Osteoblast (primary cell): ENCODE measurements at regions not wholly inside any gene's neighbourhood (a gene's known extent, or its start where the extent isn't known, plus 50 kb on each side); places are given as distances from the start of the nearest gene placed in this dataset.
"Not testable (repeated sequence)": the region's sequence is repeated elsewhere in the genome, so short reads cannot be mapped to it uniquely, and the experiment has no call there.

Source experiments
- DNase-seq: peaks from one replicate; pipeline ENCODE4 v3.0.0; 2011; ENCODE audit warnings: low spot score, mixed read lengths; ENCODE audit not compliant: insufficient read length; ENCODE audit errors: missing footprints
- H2AFZ ChIP-seq: 2 replicates; pipeline ENCODE4 v1.6.0; 2011; ENCODE audit warnings: mild to moderate bottlenecking, low read length
- H3K27ac ChIP-seq: 2 replicates; pipeline ENCODE4 v1.5.1; 2011; ENCODE audit warnings: mild to moderate bottlenecking, low read depth, low read length, moderate library complexity
- H3K27me3 ChIP-seq: 2 replicates; pipeline ENCODE4 v1.6.0; 2012; ENCODE audit warnings: mild to moderate bottlenecking, control low read depth, inconsistent platforms, low read length, moderate library complexity; ENCODE audit not compliant: insufficient read depth
- H3K36me3 ChIP-seq: 2 replicates; pipeline ENCODE4 v1.5.1; 2011; ENCODE audit warnings: mild to moderate bottlenecking, low read length, control low read depth, moderate library complexity; ENCODE audit not compliant: insufficient read depth
- H3K4me1 ChIP-seq: 2 replicates; pipeline ENCODE4 v1.5.1; 2011; ENCODE audit warnings: mild to moderate bottlenecking, low read length, control low read depth, moderate library complexity; ENCODE audit not compliant: insufficient read depth
- H3K4me2 ChIP-seq: 2 replicates; pipeline ENCODE4 v1.6.0; 2011; ENCODE audit warnings: mild to moderate bottlenecking, low read length; ENCODE audit not compliant: insufficient read depth
- H3K4me3 ChIP-seq: fragments of 200-600 bp; sonication (generic); 3 replicates; pipeline ENCODE4 v1.5.1; 2012; ENCODE audit warnings: mild to moderate bottlenecking, low read length, inconsistent platforms; ENCODE audit not compliant: insufficient read depth
- H3K79me2 ChIP-seq: 2 replicates; pipeline ENCODE4 v1.6.0; 2012; ENCODE audit warnings: mild to moderate bottlenecking, low read length, control low read depth, inconsistent platforms; ENCODE audit not compliant: insufficient read depth
- H3K9me3 ChIP-seq: 2 replicates; pipeline ENCODE4 v1.5.1; 2011; ENCODE audit warnings: low read depth, low read length, control low read depth
- H4K20me1 ChIP-seq: 2 replicates; pipeline ENCODE4 v1.6.0; 2012; ENCODE audit warnings: mild to moderate bottlenecking, low read length, control low read depth; ENCODE audit not compliant: insufficient read depth
- TF ChIP-seq, protein P1 (sequence below): IDR thresholded peaks from 2 replicates; pipeline ENCODE4 v1.5.1; 2011; ENCODE audit warnings: mild to moderate bottlenecking, low read depth, low read length, moderate library complexity; ENCODE audit errors: extremely low read depth

DNA sequence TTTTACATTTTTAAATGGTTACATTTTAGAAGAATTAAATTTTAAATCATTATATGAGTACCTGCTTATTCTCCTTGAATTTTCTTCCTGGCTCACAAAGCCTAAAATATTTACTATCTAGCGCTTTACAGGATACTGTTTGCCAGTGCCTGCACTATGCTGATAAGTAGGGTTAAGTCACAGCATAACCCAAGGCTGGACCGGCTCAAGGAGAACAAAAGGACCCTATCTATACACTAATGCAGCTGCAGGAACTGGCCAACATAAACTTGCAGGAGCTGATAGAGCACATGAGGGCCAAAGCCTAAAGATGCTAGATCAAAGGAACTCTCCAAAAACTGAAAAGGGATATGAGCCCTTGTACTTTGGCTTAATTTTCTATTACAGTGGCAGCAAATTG lies 1086.9 kb upstream of the TMPRSS15 start:
- H3K36me3 ChIP-seq, result no peaks in the 10 kb centered on the region
- no peaks in the 10 kb centered on the region for H3K4me1 ChIP-seq
- no peaks in the 10 kb centered on the region for H3K79me2 ChIP-seq
- no peak overlapping the region for H3K27ac ChIP-seq
- H3K4me3 ChIP-seq, result no peak overlapping the region
- H2AFZ ChIP-seq, result no peak overlapping the region
- peaks cover 3% of the 10 kb centered on the region for H3K9me3 ChIP-seq
- TF ChIP-seq, protein P1, sequence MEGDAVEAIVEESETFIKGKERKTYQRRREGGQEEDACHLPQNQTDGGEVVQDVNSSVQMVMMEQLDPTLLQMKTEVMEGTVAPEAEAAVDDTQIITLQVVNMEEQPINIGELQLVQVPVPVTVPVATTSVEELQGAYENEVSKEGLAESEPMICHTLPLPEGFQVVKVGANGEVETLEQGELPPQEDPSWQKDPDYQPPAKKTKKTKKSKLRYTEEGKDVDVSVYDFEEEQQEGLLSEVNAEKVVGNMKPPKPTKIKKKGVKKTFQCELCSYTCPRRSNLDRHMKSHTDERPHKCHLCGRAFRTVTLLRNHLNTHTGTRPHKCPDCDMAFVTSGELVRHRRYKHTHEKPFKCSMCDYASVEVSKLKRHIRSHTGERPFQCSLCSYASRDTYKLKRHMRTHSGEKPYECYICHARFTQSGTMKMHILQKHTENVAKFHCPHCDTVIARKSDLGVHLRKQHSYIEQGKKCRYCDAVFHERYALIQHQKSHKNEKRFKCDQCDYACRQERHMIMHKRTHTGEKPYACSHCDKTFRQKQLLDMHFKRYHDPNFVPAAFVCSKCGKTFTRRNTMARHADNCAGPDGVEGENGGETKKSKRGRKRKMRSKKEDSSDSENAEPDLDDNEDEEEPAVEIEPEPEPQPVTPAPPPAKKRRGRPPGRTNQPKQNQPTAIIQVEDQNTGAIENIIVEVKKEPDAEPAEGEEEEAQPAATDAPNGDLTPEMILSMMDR, result no peak
- no peak for DNase-seq
- no peaks in the 10 kb centered on the region for H3K27me3 ChIP-seq
- no peaks in the 10 kb centered on the region for H4K20me1 ChIP-seq
- H3K4me2 ChIP-seq, result no peak overlapping the region

DNA sequence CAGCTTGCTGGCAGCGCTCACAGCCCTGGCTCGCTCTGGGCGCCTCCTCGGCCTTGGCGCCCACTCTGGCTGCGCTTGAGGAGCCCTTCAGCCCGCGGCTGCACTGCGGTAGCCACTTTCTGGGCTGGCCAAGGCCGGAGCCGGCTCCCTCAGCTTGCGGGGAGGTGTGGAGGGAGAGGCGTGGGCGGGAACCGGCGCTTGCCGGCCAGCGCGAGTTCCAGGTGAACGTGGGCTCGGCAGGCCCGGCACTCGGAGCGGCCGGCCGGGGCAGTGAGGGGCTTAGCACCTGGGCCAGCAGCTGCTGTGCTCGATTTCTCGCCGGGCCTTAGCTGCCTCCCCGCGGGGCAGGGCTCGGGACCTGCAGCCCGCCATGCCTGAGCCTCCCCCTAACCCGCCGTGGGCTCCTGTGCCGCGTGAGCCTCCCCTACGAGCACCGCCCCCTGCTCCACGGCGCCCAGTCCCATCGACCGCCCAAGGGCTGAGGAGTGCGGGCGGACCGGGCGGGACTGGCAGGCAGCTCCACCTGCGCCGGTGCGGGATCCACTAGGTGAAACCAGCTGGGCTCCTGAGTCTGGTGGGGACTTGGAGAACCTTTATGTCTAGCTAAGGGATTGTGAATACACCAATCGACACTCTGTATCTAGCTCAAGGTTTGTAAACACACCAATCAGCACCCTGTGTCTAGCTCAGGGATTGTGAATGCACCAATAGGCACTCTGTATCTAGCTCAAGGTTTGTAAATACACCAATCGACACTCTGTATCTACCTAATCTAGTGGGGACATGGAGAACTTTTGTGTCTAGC lies 1090.1 kb upstream of the TMPRSS15 start:
- not testable (repeated sequence) for H3K4me1 ChIP-seq, H3K9me3 ChIP-seq, H3K79me2 ChIP-seq, H4K20me1 ChIP-seq, H3K27me3 ChIP-seq, H3K36me3 ChIP-seq, H3K27ac ChIP-seq, H2AFZ ChIP-seq, H3K4me2 ChIP-seq, DNase-seq, H3K4me3 ChIP-seq

- TF ChIP-seq, protein P1, result no peak
- H3K27me3 ChIP-seq, result no peaks in the 10 kb centered on the region
These were observed 1097.5 kb upstream of the TMPRSS15 start for GRCh38 chr21:19501115-19501514.

DNA sequence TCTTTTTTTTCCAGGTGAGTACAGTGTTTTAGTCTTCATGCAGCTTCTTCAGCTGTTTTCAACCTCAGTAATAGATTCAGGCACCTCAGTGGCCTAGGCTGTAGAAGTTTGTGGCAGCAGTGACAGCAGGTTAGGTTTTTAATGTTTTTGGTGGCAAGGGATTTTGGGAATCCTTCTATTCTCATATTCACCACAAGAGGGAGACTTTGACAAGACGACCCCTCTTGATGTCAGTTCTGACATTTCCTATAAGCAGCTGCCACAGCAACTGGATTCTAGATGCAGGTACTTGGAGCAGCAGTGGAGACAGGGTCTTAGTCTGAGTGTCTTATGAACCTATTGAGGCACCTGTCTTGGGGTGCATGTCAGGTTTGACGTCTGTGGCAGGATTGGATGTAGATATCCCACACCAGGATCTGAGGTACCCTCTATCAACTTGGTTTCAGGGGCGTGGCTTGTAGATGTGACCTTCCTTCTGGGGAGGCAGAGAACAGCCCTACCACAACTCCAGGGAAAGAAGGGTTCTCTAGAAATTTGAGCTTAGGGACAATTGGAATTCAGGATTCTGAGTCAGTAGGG lies 1104.2 kb upstream of the TMPRSS15 start:
- H3K4me1 ChIP-seq, result no peaks in the 10 kb centered on the region
- no peaks in the 10 kb centered on the region for H3K27me3 ChIP-seq
- TF ChIP-seq, protein P1, result no peak
- no peak overlapping the region for H3K27ac ChIP-seq
- no peak for DNase-seq
- no peaks in the 10 kb centered on the region for H3K79me2 ChIP-seq
- no peak overlapping the region for H2AFZ ChIP-seq
- H3K4me3 ChIP-seq, result no peak overlapping the region
- no peaks in the 10 kb centered on the region for H3K9me3 ChIP-seq
- no peak overlapping the region for H3K4me2 ChIP-seq
- H4K20me1 ChIP-seq, result no peaks in the 10 kb centered on the region
- no peaks in the 10 kb centered on the region for H3K36me3 ChIP-seq

More at GRCh38 chr21:19501115-19501514, 1097.5 kb upstream of the TMPRSS15 start:
- no peak overlapping the region for H3K27ac ChIP-seq
- H3K4me2 ChIP-seq, result no peak overlapping the region
- peaks cover 3% of the 10 kb centered on the region for H3K9me3 ChIP-seq
- DNase-seq, result no peak
- H3K79me2 ChIP-seq, result no peaks in the 10 kb centered on the region
- no peaks in the 10 kb centered on the region for H4K20me1 ChIP-seq
- H3K4me3 ChIP-seq, result no peak overlapping the region
- no peaks in the 10 kb centered on the region for H3K4me1 ChIP-seq
- no peak overlapping the region for H2AFZ ChIP-seq
- no peaks in the 10 kb centered on the region for H3K36me3 ChIP-seq
